H9 (cell line): ENCODE measurements at regions not wholly inside any gene's neighbourhood (a gene's known extent, or its start where the extent isn't known, plus 50 kb on each side); places are given as distances from the start of the nearest gene placed in this dataset.

Experiments used
- DNase-seq: peaks from one replicate; pipeline ENCODE4 v3.0.0-alpha.2; 2017
- H2AFZ ChIP-seq: one replicate; pipeline ENCODE4 v1.6.1; 2013; ENCODE audit warnings: mild to moderate bottlenecking, low read length, control low read depth, moderate library complexity
- H2AK5ac ChIP-seq: 2 replicates; pipeline ENCODE4 v1.6.1; 2013; ENCODE audit warnings: low read length, control low read depth, mixed read lengths; ENCODE audit not compliant: insufficient read length
- H2BK120ac ChIP-seq: one replicate; pipeline ENCODE4 v1.6.1; 2013; ENCODE audit warnings: low read depth, mild to moderate bottlenecking, low read length, control low read depth, inconsistent platforms; ENCODE audit not compliant: poor library complexity, severe bottlenecking
- H2BK12ac ChIP-seq: 2 replicates; pipeline ENCODE4 v1.6.1; 2013; ENCODE audit warnings: low read length, control low read depth, mixed read lengths, low read depth; ENCODE audit not compliant: insufficient read length
- H2BK15ac ChIP-seq: 2 replicates; pipeline ENCODE4 v1.6.1; 2013; ENCODE audit warnings: low read depth, low read length, control low read depth
- H2BK20ac ChIP-seq: one replicate; pipeline ENCODE4 v1.6.1; 2013; ENCODE audit warnings: low read depth, mild to moderate bottlenecking, low read length, control low read depth, inconsistent platforms; ENCODE audit not compliant: poor library complexity, severe bottlenecking
- H2BK5ac ChIP-seq: 2 replicates; pipeline ENCODE4 v1.6.1; 2013; ENCODE audit warnings: low read length, control low read depth, mixed read lengths; ENCODE audit not compliant: insufficient read length
- H3K14ac ChIP-seq: 2 replicates; pipeline ENCODE4 v1.6.1; 2013; ENCODE audit warnings: low read length, control low read depth; ENCODE audit not compliant: insufficient read depth
- H3K18ac ChIP-seq: 2 replicates; pipeline ENCODE4 v1.6.1; 2013; ENCODE audit warnings: low read depth, mild to moderate bottlenecking, mixed read lengths, low read length, control low read depth; ENCODE audit not compliant: insufficient read length
- H3K23ac ChIP-seq: 2 replicates; pipeline ENCODE4 v1.6.1; 2013; ENCODE audit warnings: low read length, control low read depth, mixed read lengths, low read depth; ENCODE audit not compliant: insufficient read length
- H3K23me2 ChIP-seq: 2 replicates; pipeline ENCODE4 v1.6.1; 2013; ENCODE audit warnings: low read depth, mild to moderate bottlenecking, mixed read lengths, low read length, control low read depth; ENCODE audit not compliant: insufficient read length, poor library complexity, severe bottlenecking
- H3K27ac ChIP-seq: 2 replicates; pipeline ENCODE4 v1.5.1; 2013; ENCODE audit warnings: low read length, control low read depth, mixed read lengths, low read depth; ENCODE audit not compliant: insufficient read length
- H3K27me3 ChIP-seq: 2 replicates; pipeline ENCODE4 v1.6.1; 2013; ENCODE audit warnings: low read length, control low read depth, inconsistent platforms; ENCODE audit not compliant: insufficient read depth
- H3K4ac ChIP-seq: 2 replicates; pipeline ENCODE4 v1.6.1; 2013; ENCODE audit warnings: low read depth, mild to moderate bottlenecking, control low read depth, inconsistent platforms, low read length, moderate library complexity
- H3K4me1 ChIP-seq: 2 replicates; pipeline ENCODE4 v1.6.1; 2013; ENCODE audit warnings: low read length, control low read depth, inconsistent platforms; ENCODE audit not compliant: insufficient read depth
- H3K4me2 ChIP-seq: 2 replicates; pipeline ENCODE4 v1.6.1; 2013; ENCODE audit warnings: low read length, control low read depth, mixed read lengths; ENCODE audit not compliant: insufficient read length, insufficient read depth
- H3K56ac ChIP-seq: 2 replicates; pipeline ENCODE4 v1.6.1; 2013; ENCODE audit warnings: low read depth, mild to moderate bottlenecking, mixed read lengths, low read length, control low read depth; ENCODE audit not compliant: insufficient read length
- H3K79me1 ChIP-seq: 2 replicates; pipeline ENCODE4 v1.6.1; 2013; ENCODE audit warnings: low read depth, mild to moderate bottlenecking, moderate library complexity, low read length, control low read depth, inconsistent platforms; ENCODE audit not compliant: insufficient read depth, poor library complexity, severe bottlenecking
- H3K79me2 ChIP-seq: 2 replicates; pipeline ENCODE4 v1.6.1; 2013; ENCODE audit warnings: low read length, control low read depth, inconsistent platforms; ENCODE audit not compliant: insufficient read depth
- H3K9ac ChIP-seq: 2 replicates; pipeline ENCODE4 v1.6.1; 2013; ENCODE audit warnings: low read length, control low read depth, mixed read lengths; ENCODE audit not compliant: insufficient read length; ENCODE audit errors: extremely low read depth
- H3K9me3 ChIP-seq: one replicate; pipeline ENCODE4 v1.6.1; 2013; ENCODE audit warnings: low read depth, low read length, inconsistent platforms; ENCODE audit not compliant: control insufficient read depth
- H3T11ph ChIP-seq: one replicate; pipeline ENCODE4 v1.6.1; 2013; ENCODE audit warnings: mild to moderate bottlenecking, low read length, control low read depth, inconsistent platforms
- H4K20me1 ChIP-seq: one replicate; pipeline ENCODE4 v1.6.1; 2013; ENCODE audit not compliant: control insufficient read depth, insufficient read length, insufficient read depth
- H4K5ac ChIP-seq: 2 replicates; pipeline ENCODE4 v1.6.1; 2013; ENCODE audit warnings: low read depth, mild to moderate bottlenecking, mixed read lengths, low read length, control low read depth; ENCODE audit not compliant: insufficient read length
- H4K8ac ChIP-seq: replicated peaks from 2 replicates; pipeline ENCODE4 v1.6.1; 2013; ENCODE audit warnings: low read length, control low read depth, mixed read lengths, low read depth; ENCODE audit not compliant: insufficient read length
- H4K91ac ChIP-seq: 2 replicates; pipeline ENCODE4 v1.6.1; 2013; ENCODE audit warnings: low read depth, mild to moderate bottlenecking, moderate library complexity, mixed read lengths, low read length, control low read depth; ENCODE audit not compliant: insufficient read length
- H3K27ac Mint-ChIP-seq, 3 experiments: 2 replicates in 2 of 3; 3 replicates in 1 of 3; pipeline ENCODE4 v1.8.0; 2020 to 2021; ENCODE audit warnings: mixed read lengths in 3 of 3, mild to moderate bottlenecking in 1 of 3, moderate library complexity in 1 of 3
- H3K27me3 Mint-ChIP-seq: 2 replicates; pipeline ENCODE4 v1.8.0; 2021; ENCODE audit warnings: low read depth, mild to moderate bottlenecking, moderate library complexity, mixed read lengths
- H3K36me3 Mint-ChIP-seq, 3 experiments: 2 replicates in 2 of 3; 3 replicates in 1 of 3; pipeline ENCODE4 v1.8.0; 2020 to 2021; ENCODE audit warnings: low read depth in 3 of 3, mixed read lengths in 3 of 3; ENCODE audit not compliant: insufficient read depth in 1 of 3
- H3K4me1 Mint-ChIP-seq, 2 experiments: 2 replicates each; pipeline ENCODE4 v1.8.0; 2020; ENCODE audit warnings: mixed read lengths in 2 of 2
- H3K4me3 Mint-ChIP-seq, 2 experiments: 2 replicates in 1 of 2; 3 replicates in 1 of 2; pipeline ENCODE4 v1.8.0; 2020 to 2021; ENCODE audit warnings: mild to moderate bottlenecking in 2 of 2, mixed read lengths in 2 of 2, moderate library complexity in 1 of 2
- H3K9me3 Mint-ChIP-seq, 2 experiments: 2 replicates in 1 of 2; 3 replicates in 1 of 2; pipeline ENCODE4 v1.8.0; 2020; ENCODE audit warnings: mild to moderate bottlenecking in 2 of 2, mixed read lengths in 2 of 2, moderate library complexity in 1 of 2
- WGBS: extraction: QIAGEN DNeasy Blood & Tissue Kit; methylation state at CpG from one replicate; pipeline ENCODE4 v1.1.7; 2013; ENCODE audit warnings: missing lambda C conversion rate, low lambda C conversion rate, mixed read lengths; ENCODE audit not compliant: insufficient read length; ENCODE audit errors: extremely low coverage; 5-methylcytosine and 5-hydroxymethylcytosine counted together
- TF ChIP-seq, protein P1 (sequence below): fragments of 200-600 bp; sonication (generic); conservative IDR thresholded peaks from 3 replicates; pipeline ENCODE4 v1.8.0; 2021; ENCODE audit warnings: antibody characterized with exemption, mild to moderate bottlenecking

GRCh38 chr12:47610686-47611252 is 95.1 kb downstream of the RPAP3 start:
- DNase-seq = no peak

More at GRCh38 chr12:47610686-47611252, 95.1 kb downstream of the RPAP3 start:
- H3K27me3 Mint-ChIP-seq = peaks cover 5% of the 10 kb centered on the region
- H3K18ac ChIP-seq = no peak overlapping the region
- H2BK12ac ChIP-seq = no peak overlapping the region
- no peaks in the 10 kb centered on the region for H3K23me2 ChIP-seq
- no peak overlapping the region for H2BK120ac ChIP-seq
- H2BK20ac ChIP-seq = no peak overlapping the region
- H3K4me1 ChIP-seq = no peaks in the 10 kb centered on the region
- no peak overlapping the region for H2BK15ac ChIP-seq
- H3K9me3 ChIP-seq = peaks cover 36% of the 10 kb centered on the region
- no peak overlapping the region for H4K5ac ChIP-seq
- H4K91ac ChIP-seq = no peak overlapping the region
- no peak overlapping the region for H3K23ac ChIP-seq
- H3K27me3 ChIP-seq = no peaks in the 10 kb centered on the region
- no peak overlapping the region for H3K4ac ChIP-seq
- H4K8ac ChIP-seq = no peak overlapping the region
- H3K14ac ChIP-seq = no peak overlapping the region
- peaks cover 41 to 54% (median 46%) of the 10 kb centered on the region in 3 experiments for H3K36me3 Mint-ChIP-seq
- no peak overlapping the region for H2AFZ ChIP-seq
- no peak overlapping the region for H3K9ac ChIP-seq
- H2BK5ac ChIP-seq = no peak overlapping the region
- no peaks in the 10 kb centered on the region for H3K79me2 ChIP-seq
- H3K4me2 ChIP-seq = no peak overlapping the region
- H3K4me3 Mint-ChIP-seq = no peak overlapping the region
- H4K20me1 ChIP-seq = no peaks in the 10 kb centered on the region
- no peak overlapping the region for H3K56ac ChIP-seq
- H3K79me1 ChIP-seq = no peaks in the 10 kb centered on the region
- no peak overlapping the region for H3K27ac ChIP-seq
- H3K4me1 Mint-ChIP-seq = no peaks in the 10 kb centered on the region
- no peak overlapping the region for H3K27ac Mint-ChIP-seq
- H3K9me3 Mint-ChIP-seq = peaks cover 51 to 65% of the 10 kb centered on the region in 2 experiments
- TF ChIP-seq, protein P1, sequence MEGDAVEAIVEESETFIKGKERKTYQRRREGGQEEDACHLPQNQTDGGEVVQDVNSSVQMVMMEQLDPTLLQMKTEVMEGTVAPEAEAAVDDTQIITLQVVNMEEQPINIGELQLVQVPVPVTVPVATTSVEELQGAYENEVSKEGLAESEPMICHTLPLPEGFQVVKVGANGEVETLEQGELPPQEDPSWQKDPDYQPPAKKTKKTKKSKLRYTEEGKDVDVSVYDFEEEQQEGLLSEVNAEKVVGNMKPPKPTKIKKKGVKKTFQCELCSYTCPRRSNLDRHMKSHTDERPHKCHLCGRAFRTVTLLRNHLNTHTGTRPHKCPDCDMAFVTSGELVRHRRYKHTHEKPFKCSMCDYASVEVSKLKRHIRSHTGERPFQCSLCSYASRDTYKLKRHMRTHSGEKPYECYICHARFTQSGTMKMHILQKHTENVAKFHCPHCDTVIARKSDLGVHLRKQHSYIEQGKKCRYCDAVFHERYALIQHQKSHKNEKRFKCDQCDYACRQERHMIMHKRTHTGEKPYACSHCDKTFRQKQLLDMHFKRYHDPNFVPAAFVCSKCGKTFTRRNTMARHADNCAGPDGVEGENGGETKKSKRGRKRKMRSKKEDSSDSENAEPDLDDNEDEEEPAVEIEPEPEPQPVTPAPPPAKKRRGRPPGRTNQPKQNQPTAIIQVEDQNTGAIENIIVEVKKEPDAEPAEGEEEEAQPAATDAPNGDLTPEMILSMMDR = no peak
- no CpG with 5 or more reads among the region's 1 CpG for WGBS
- no peak overlapping the region for H2AK5ac ChIP-seq
- no peak overlapping the region for H3T11ph ChIP-seq
